GM18499 (cell line): ENCODE measurements at regions not wholly inside any gene's neighbourhood (a gene's known extent, or its start where the extent isn't known, plus 50 kb on each side); places are given as distances from the start of the nearest gene placed in this dataset.

Experiments used
- ATAC-seq: cut with Tn5 transposase; IDR thresholded peaks from one replicate; pipeline ENCODE4 v1.9.1; 2021; ENCODE audit warnings: moderate number of reproducible peaks; ENCODE audit not compliant: insufficient read depth, unreplicated experiment

- no peak for ATAC-seq
Observed at GRCh38 chr3:16101295-16102186, 72.9 kb upstream of the GALNT15 start.

- no peak for ATAC-seq
Observed at GRCh38 chr3:16102187-16102561, 72.3 kb upstream of the GALNT15 start.

DNA sequence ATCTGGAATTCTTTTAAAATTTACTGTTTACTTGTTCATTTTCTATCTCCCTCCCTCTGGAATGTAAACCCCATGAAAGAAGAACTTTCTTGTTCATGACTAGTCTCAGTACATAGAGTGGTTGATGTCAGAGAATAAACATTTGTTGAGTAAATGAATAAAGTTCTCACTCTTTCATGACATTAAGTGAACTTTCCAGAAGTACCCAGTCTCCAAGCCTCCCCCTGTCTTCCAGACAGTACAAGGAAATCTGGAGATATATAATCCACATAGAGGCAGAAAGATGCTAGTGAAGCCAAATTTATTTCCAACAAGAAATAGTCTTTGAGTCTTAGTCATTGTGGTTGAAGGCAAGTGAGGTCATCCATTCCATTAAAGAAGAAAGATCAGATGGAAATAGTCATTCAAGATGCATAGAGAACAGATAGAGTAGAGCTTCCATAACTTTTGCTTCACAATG is 71.5 kb upstream of the GALNT15 start:
- ATAC-seq = no peak

- no peak for ATAC-seq
Observed at GRCh38 chr3:16103472-16103871, 71.0 kb upstream of the GALNT15 start.

DNA sequence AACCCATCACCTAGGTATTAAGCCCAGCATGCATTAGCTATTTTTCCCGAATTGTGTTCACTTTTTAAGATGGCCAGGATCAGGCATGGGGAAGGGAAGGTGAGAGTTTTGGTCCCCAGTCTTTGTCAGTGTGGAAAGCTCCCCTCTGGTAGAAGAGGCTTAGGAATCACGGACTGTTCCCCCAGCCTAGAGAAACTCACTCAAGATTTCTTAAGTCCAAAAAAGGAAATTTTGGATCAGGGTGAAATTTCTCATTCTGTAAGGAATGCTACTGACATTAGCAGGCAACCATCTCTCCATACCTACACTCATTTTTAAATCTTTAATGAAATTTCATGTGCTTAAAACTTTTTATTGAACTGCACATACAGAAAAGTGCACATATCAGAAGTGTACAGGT is 70.3 kb upstream of the GALNT15 start:
- no peak for ATAC-seq

DNA sequence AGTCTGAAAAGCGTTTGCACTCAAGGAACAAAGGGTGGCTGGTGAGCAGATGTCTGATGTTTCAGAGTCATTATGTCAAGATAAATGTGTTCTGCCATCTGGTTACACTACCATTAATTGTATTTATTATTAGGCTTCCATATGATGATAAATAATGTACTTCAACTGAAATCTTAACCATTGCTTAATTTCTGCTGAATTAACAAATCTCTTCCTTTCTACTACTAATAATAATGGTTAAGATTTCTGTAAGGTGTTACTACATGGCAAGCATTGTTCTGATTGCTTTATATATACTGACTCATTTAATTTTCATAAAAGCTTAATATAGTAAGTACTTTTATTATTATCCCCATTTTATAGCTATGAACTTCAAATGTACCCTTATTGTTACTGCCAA is 68.4 kb upstream of the GALNT15 start:
- no peak for ATAC-seq

- no peak for ATAC-seq
Observed at GRCh38 chr3:16108424-16108823, 66.1 kb upstream of the GALNT15 start.

- ATAC-seq = no peak
Observed at GRCh38 chr3:16109929-16110328, 64.6 kb upstream of the GALNT15 start.

GRCh38 chr3:16112910-16113504 is 61.5 kb upstream of the GALNT15 start:
- ATAC-seq = no peak

- ATAC-seq = no peak
Observed at GRCh38 chr3:16113704-16114103, 60.8 kb upstream of the GALNT15 start.

- ATAC-seq = no peak
Observed at GRCh38 chr3:16114429-16114828, 60.1 kb upstream of the GALNT15 start.

DNA sequence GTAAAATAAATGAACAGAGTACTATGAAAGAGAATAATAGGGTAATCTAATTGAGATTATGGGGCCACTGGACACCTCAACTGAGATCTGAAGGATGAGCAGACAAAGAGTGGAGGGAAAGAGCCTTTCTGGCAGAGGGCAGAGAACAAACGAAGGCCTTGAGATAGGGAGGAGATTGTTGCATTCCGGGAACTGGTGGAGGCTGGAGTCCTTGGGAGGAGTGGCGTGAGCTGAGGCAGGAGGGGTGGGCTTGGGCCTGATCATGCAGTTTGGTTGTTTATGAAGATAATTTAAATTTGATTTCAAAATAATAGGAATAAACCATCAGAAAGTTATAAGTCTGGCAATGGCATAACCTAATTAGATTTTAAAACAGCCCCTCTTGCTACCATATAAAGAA is 59.5 kb upstream of the GALNT15 start:
- ATAC-seq = no peak

DNA sequence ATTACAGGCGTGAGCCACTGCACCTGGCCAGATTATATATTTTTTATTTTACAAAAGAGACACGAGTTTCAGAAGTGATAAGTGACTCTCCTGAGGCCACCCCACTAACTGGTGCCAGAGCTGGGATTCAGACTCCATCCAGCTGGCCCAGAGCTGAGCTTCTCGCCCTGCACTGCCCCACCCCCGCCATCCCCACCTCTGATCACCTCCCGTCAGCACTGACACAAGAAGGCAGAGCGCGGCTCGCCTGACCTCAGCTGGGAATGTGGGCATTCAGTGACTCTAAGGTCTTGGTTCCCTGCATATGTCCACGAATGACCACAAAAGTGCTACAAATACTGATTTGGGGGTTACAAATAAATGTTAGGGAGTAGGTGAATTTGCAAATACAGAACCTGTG is 56.1 kb upstream of the GALNT15 start:
- no peak for ATAC-seq

DNA sequence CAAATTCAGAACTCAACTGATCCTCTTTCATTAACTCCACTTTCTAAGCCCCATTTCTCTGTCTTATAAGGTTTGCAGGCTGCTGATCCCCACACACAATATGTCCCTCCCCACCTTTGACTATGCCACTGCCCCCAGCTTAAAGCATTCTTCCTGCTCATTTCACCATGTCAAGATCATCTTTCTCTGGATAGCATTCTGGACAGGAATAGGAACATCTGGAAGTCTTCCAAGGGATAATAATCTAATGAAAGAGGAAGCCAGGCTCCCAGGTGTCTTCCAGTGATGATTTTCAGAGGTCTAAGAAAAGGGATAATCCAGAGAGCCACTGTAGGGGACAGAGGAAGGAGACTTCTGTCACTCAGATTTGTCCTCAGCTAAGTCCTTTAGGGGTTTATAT is 54.6 kb upstream of the GALNT15 start:
- ATAC-seq = no peak

- ATAC-seq = no peak
Observed at GRCh38 chr3:16121391-16121790, 53.1 kb upstream of the GALNT15 start.

- no peak for ATAC-seq
Observed at GRCh38 chr3:16122155-16122554, 52.3 kb upstream of the GALNT15 start.

- no peak for ATAC-seq
Observed at GRCh38 chr3:16122661-16123060, 51.8 kb upstream of the GALNT15 start.

- ATAC-seq = no peak
Observed at GRCh38 chr3:16124636-16125035, 49.8 kb upstream of the GALNT15 start.
